ENCODE measurements at regions not wholly inside any gene's neighbourhood (a gene's known extent, or its start where the extent isn't known, plus 50 kb on each side); places are given as distances from the start of the nearest gene placed in this dataset.

DNA sequence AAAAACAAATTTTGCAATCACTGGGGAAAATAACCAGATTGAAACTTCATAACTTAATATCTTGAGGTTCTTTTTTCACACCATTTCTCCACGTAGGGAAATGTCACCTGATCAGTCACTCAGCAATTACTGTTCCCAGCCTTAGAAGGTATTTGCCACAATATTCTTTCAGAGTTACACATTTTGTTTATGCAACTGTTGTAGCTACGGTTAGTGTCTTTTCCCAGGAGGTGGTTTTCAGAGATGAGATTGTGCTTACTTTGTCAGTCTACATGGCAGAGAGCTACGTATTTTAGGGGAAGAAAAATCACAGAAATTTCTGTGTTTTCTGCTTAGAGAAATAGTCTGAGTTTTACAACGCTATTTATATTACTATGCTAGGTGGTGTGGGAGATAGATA is 792.8 kb upstream of the B3GALT2 start:
- TF ChIP-seq CTCF (IDR thresholded peaks at IDR 0.05) (no peak), POLR2A (IDR thresholded peaks at IDR 0.05; ENCODE audit: low read length) (no peak), REST (IDR thresholded peaks at IDR 0.05) (no peak), RNF2 (IDR thresholded peaks at IDR 0.05; ENCODE audit: borderline replicate concordance, low read depth) (no peak)

Data from A549 (cell line).